ENCODE measurements at regions not wholly inside any gene's neighbourhood (a gene's known extent, or its start where the extent isn't known, plus 50 kb on each side); places are given as distances from the start of the nearest gene placed in this dataset.

GRCh38 chr3:30333143-30333542 lies 273.3 kb upstream of the TGFBR2 start:
- H3K27me3 ChIP-seq (ENCODE audit: control insufficient read depth in 1 of 2, insufficient read depth in 1 of 2, low read length in 2 of 2) = no peaks in the 10 kb centered on the region
- H3K18ac ChIP-seq (ENCODE audit: low read depth in 1 of 2, low read length in 2 of 2) = no peak overlapping the region
- H2BK12ac ChIP-seq (ENCODE audit: low read length in 2 of 2) = no peak overlapping the region
- H3K4me2 ChIP-seq (ENCODE audit: low read length, poor library complexity, severe bottlenecking) = no peak overlapping the region
- no peak overlapping the region for H2BK120ac ChIP-seq (ENCODE audit: low read depth, low read length)
- H3K36me3 ChIP-seq (ENCODE audit: control insufficient read depth in 1 of 2, insufficient read depth in 2 of 2, low read depth in 1 of 2, low read length in 2 of 2) = no peaks in the 10 kb centered on the region
- 99% methylated on average over 6 of the region's 6 CpGs for whole genome bisulfite sequencing
- no peak overlapping the region for H3K4ac ChIP-seq (ENCODE audit: low read depth in 1 of 2, low read length in 2 of 2)
- H3K9ac ChIP-seq (ENCODE audit: low read length) = no peak overlapping the region
- H4K91ac ChIP-seq (ENCODE audit: low read length) = no peak overlapping the region
- no peak overlapping the region for H2AFZ ChIP-seq (ENCODE audit: low read depth, low read length)
- no peak overlapping the region for H2BK15ac ChIP-seq (ENCODE audit: low read depth, poor library complexity, severe bottlenecking)
- H3K4me3 ChIP-seq (ENCODE audit: insufficient read depth in 1 of 2, low read depth in 1 of 2, low read length in 2 of 2) = no peak overlapping the region
- no peak for DNase-seq
- peaks cover 3% of the 10 kb centered on the region for H3K4me1 ChIP-seq (ENCODE audit: control insufficient read depth, insufficient read depth, low read depth, low read length)
- no peak overlapping the region for H3K27ac ChIP-seq (ENCODE audit: low read length, poor library complexity, severe bottlenecking)
- no peak overlapping the region for H4K8ac ChIP-seq (ENCODE audit: low read length)
- no peak overlapping the region for H3K14ac ChIP-seq (ENCODE audit: low read length in 2 of 2)
- no peak overlapping the region for H3K23ac ChIP-seq (ENCODE audit: low read length in 2 of 2)
- no peaks in the 10 kb centered on the region for H3K79me1 ChIP-seq (replicated peaks; ENCODE audit: low read length, poor library complexity, severe bottlenecking)
- no peak overlapping the region for H2BK5ac ChIP-seq (ENCODE audit: low read depth, low read length, poor library complexity, severe bottlenecking)
- no peaks in the 10 kb centered on the region for H3K9me3 ChIP-seq (ENCODE audit: control insufficient read depth, low read length)
- no peak overlapping the region for H2AK5ac ChIP-seq (ENCODE audit: low read length, severe bottlenecking)

GRCh38 chr3:30333903-30334302 lies 272.5 kb upstream of the TGFBR2 start:
- no peak overlapping the region for H2BK5ac ChIP-seq (ENCODE audit: low read depth, low read length, poor library complexity, severe bottlenecking)

GRCh38 chr3:30340500-30340899 lies 265.9 kb upstream of the TGFBR2 start:
- no peak overlapping the region for H3K23ac ChIP-seq (ENCODE audit: low read length in 2 of 2)
- no peak overlapping the region for H2AFZ ChIP-seq (ENCODE audit: low read depth, low read length)
- H3K36me3 ChIP-seq (ENCODE audit: control insufficient read depth in 1 of 2, insufficient read depth in 2 of 2, low read depth in 1 of 2, low read length in 2 of 2) = no peaks in the 10 kb centered on the region
- H3K18ac ChIP-seq (ENCODE audit: low read depth in 1 of 2, low read length in 2 of 2) = no peak overlapping the region
- H2BK12ac ChIP-seq (ENCODE audit: low read length in 2 of 2) = no peak overlapping the region
- H2BK5ac ChIP-seq (ENCODE audit: low read depth, low read length, poor library complexity, severe bottlenecking) = no peak overlapping the region
- no peak overlapping the region for H2AK5ac ChIP-seq (ENCODE audit: low read length, severe bottlenecking)
- WGBS = 72% methylated on average over 2 of the region's 2 CpGs
- H3K27ac ChIP-seq (ENCODE audit: low read length, poor library complexity, severe bottlenecking) = no peak overlapping the region
- no peak overlapping the region for H3K14ac ChIP-seq (ENCODE audit: low read length in 2 of 2)
- H4K8ac ChIP-seq (ENCODE audit: low read length) = no peak overlapping the region
- no peak overlapping the region for H3K4ac ChIP-seq (ENCODE audit: low read depth in 1 of 2, low read length in 2 of 2)
- no peak overlapping the region for H2BK15ac ChIP-seq (ENCODE audit: low read depth, poor library complexity, severe bottlenecking)
- H4K91ac ChIP-seq (ENCODE audit: low read length) = no peak overlapping the region
- H3K27me3 ChIP-seq (ENCODE audit: control insufficient read depth in 1 of 2, insufficient read depth in 1 of 2, low read length in 2 of 2) = no peaks in the 10 kb centered on the region
- no peaks in the 10 kb centered on the region for H3K9me3 ChIP-seq (ENCODE audit: control insufficient read depth, low read length)
- H2BK120ac ChIP-seq (ENCODE audit: low read depth, low read length) = no peak overlapping the region
- H3K4me3 ChIP-seq (ENCODE audit: insufficient read depth in 1 of 2, low read depth in 1 of 2, low read length in 2 of 2) = no peak overlapping the region
- H3K9ac ChIP-seq (ENCODE audit: low read length) = no peak overlapping the region
- no peak overlapping the region for H3K4me2 ChIP-seq (ENCODE audit: low read length, poor library complexity, severe bottlenecking)
- no peak for DNase-seq
- H3K79me1 ChIP-seq (replicated peaks; ENCODE audit: low read length, poor library complexity, severe bottlenecking) = no peaks in the 10 kb centered on the region
- no peaks in the 10 kb centered on the region for H3K4me1 ChIP-seq (ENCODE audit: control insufficient read depth, insufficient read depth, low read depth, low read length)

More at GRCh38 chr3:30333903-30334302, 272.5 kb upstream of the TGFBR2 start:
- DNase-seq = no peak
- Histone ChIP-seq H3K36me3 (ENCODE audit: control insufficient read depth in 1 of 2, insufficient read depth in 2 of 2, low read depth in 1 of 2, low read length in 2 of 2) (no peaks in the 10 kb centered on the region), H3K27ac (ENCODE audit: low read length, poor library complexity, severe bottlenecking) (no peak overlapping the region), H4K8ac (ENCODE audit: low read length) (no peak overlapping the region), H3K23ac (ENCODE audit: low read length in 2 of 2) (no peak overlapping the region), H2AFZ (ENCODE audit: low read depth, low read length) (no peak overlapping the region), H3K4ac (ENCODE audit: low read depth in 1 of 2, low read length in 2 of 2) (no peak overlapping the region), H3K27me3 (ENCODE audit: control insufficient read depth in 1 of 2, insufficient read depth in 1 of 2, low read length in 2 of 2) (no peaks in the 10 kb centered on the region), H3K4me1 (ENCODE audit: control insufficient read depth, insufficient read depth, low read depth, low read length) (peaks cover 3% of the 10 kb centered on the region), H3K79me1 (replicated peaks; ENCODE audit: low read length, poor library complexity, severe bottlenecking) (no peaks in the 10 kb centered on the region), H3K9me3 (ENCODE audit: control insufficient read depth, low read length) (no peaks in the 10 kb centered on the region), H2BK12ac (ENCODE audit: low read length in 2 of 2) (no peak overlapping the region), H2BK15ac (ENCODE audit: low read depth, poor library complexity, severe bottlenecking) (no peak overlapping the region), H3K9ac (ENCODE audit: low read length) (peak overlapping the region; percentile 39), H2AK5ac (ENCODE audit: low read length, severe bottlenecking) (no peak overlapping the region), H3K18ac (ENCODE audit: low read depth in 1 of 2, low read length in 2 of 2) (no peak overlapping the region), H3K4me2 (ENCODE audit: low read length, poor library complexity, severe bottlenecking) (no peak overlapping the region), H3K4me3 (ENCODE audit: insufficient read depth in 1 of 2, low read depth in 1 of 2, low read length in 2 of 2) (no peak overlapping the region), H2BK120ac (ENCODE audit: low read depth, low read length) (no peak overlapping the region), H4K91ac (ENCODE audit: low read length) (no peak overlapping the region), H3K14ac (ENCODE audit: low read length in 2 of 2) (no peak overlapping the region)
- 100% methylated on average over 1 of the region's 1 CpG for WGBS

- WGBS = 100% methylated on average over 1 of the region's 2 CpGs
- H3K9me3 ChIP-seq (ENCODE audit: control insufficient read depth, low read length) = no peaks in the 10 kb centered on the region
- H4K91ac ChIP-seq (ENCODE audit: low read length) = no peak overlapping the region
- no peak overlapping the region for H3K18ac ChIP-seq (ENCODE audit: low read depth in 1 of 2, low read length in 2 of 2)
- no peak overlapping the region for H3K4me3 ChIP-seq (ENCODE audit: insufficient read depth in 1 of 2, low read depth in 1 of 2, low read length in 2 of 2)
- H2AFZ ChIP-seq (ENCODE audit: low read depth, low read length) = no peak overlapping the region
- no peak overlapping the region for H2BK12ac ChIP-seq (ENCODE audit: low read length in 2 of 2)
- no peak overlapping the region for H2BK15ac ChIP-seq (ENCODE audit: low read depth, poor library complexity, severe bottlenecking)
- H3K4me2 ChIP-seq (ENCODE audit: low read length, poor library complexity, severe bottlenecking) = no peak overlapping the region
- H4K8ac ChIP-seq (ENCODE audit: low read length) = no peak overlapping the region
- no peaks in the 10 kb centered on the region for H3K27me3 ChIP-seq (ENCODE audit: control insufficient read depth in 1 of 2, insufficient read depth in 1 of 2, low read length in 2 of 2)
- H3K4ac ChIP-seq (ENCODE audit: low read depth in 1 of 2, low read length in 2 of 2) = no peak overlapping the region
- H3K36me3 ChIP-seq (ENCODE audit: control insufficient read depth in 1 of 2, insufficient read depth in 2 of 2, low read depth in 1 of 2, low read length in 2 of 2) = no peaks in the 10 kb centered on the region
- H3K79me1 ChIP-seq (replicated peaks; ENCODE audit: low read length, poor library complexity, severe bottlenecking) = no peaks in the 10 kb centered on the region
- H3K4me1 ChIP-seq (ENCODE audit: control insufficient read depth, insufficient read depth, low read depth, low read length) = no peaks in the 10 kb centered on the region
- no peak overlapping the region for H2BK120ac ChIP-seq (ENCODE audit: low read depth, low read length)
- H2AK5ac ChIP-seq (ENCODE audit: low read length, severe bottlenecking) = no peak overlapping the region
- H2BK5ac ChIP-seq (ENCODE audit: low read depth, low read length, poor library complexity, severe bottlenecking) = no peak overlapping the region
- H3K14ac ChIP-seq (ENCODE audit: low read length in 2 of 2) = no peak overlapping the region
- H3K23ac ChIP-seq (ENCODE audit: low read length in 2 of 2) = no peak overlapping the region
- no peak for DNase-seq
- no peak overlapping the region for H3K27ac ChIP-seq (ENCODE audit: low read length, poor library complexity, severe bottlenecking)
- H3K9ac ChIP-seq (ENCODE audit: low read length) = peak overlapping the region; percentile 65
Observed at GRCh38 chr3:30341079-30341478, 265.3 kb upstream of the TGFBR2 start.
